ENCODE measurements at regions not wholly inside any gene's neighbourhood (a gene's known extent, or its start where the extent isn't known, plus 50 kb on each side); places are given as distances from the start of the nearest gene placed in this dataset.
"Not testable (repeated sequence)": the region's sequence is repeated elsewhere in the genome, so short reads cannot be mapped to it uniquely, and the experiment has no call there.

- H3K4me1 Mint-ChIP-seq, result peaks cover 28% of the 10 kb centered on the region
- peak; percentile 25 for ATAC-seq
- not testable (repeated sequence) for H3K27me3 Mint-ChIP-seq, H3K4me3 Mint-ChIP-seq, H3K9me3 Mint-ChIP-seq, H3K36me3 Mint-ChIP-seq
- peak overlapping the region; percentile 79 for H3K27ac Mint-ChIP-seq
These were observed 511.5 kb downstream of the TTLL7 start for GRCh38 chr1:83487460-83487859.

- H3K27ac Mint-ChIP-seq, H3K36me3 Mint-ChIP-seq, H3K9me3 Mint-ChIP-seq, H3K4me3 Mint-ChIP-seq, H3K27me3 Mint-ChIP-seq: not testable (repeated sequence)
- ATAC-seq, result peak; percentile 25
- peaks cover 28% of the 10 kb centered on the region for H3K4me1 Mint-ChIP-seq
These were observed 513.5 kb downstream of the TTLL7 start for GRCh38 chr1:83485314-83486019.

GRCh38 chr1:83481284-83481683 is 517.6 kb downstream of the TTLL7 start:
- H3K4me1 Mint-ChIP-seq, result peaks cover 14% of the 10 kb centered on the region
- not testable (repeated sequence) for H3K27me3 Mint-ChIP-seq, H3K36me3 Mint-ChIP-seq, H3K9me3 Mint-ChIP-seq, H3K4me3 Mint-ChIP-seq, H3K27ac Mint-ChIP-seq, ATAC-seq

GRCh38 chr1:83479591-83480239 is 519.2 kb downstream of the TTLL7 start:
- peak; percentile 72 for ATAC-seq
- peak overlapping the region; percentile 61 for H3K27ac Mint-ChIP-seq
- not testable (repeated sequence) for H3K36me3 Mint-ChIP-seq, H3K27me3 Mint-ChIP-seq, H3K9me3 Mint-ChIP-seq, H3K4me3 Mint-ChIP-seq, H3K4me1 Mint-ChIP-seq

GRCh38 chr1:83478127-83478526 is 520.8 kb downstream of the TTLL7 start:
- H3K4me1 Mint-ChIP-seq, result not testable (repeated sequence)

GRCh38 chr1:83476518-83476917 is 522.4 kb downstream of the TTLL7 start:
- H3K4me3 Mint-ChIP-seq, H3K27me3 Mint-ChIP-seq, H3K9me3 Mint-ChIP-seq, H3K4me1 Mint-ChIP-seq, H3K36me3 Mint-ChIP-seq, H3K27ac Mint-ChIP-seq: not testable (repeated sequence)
- ATAC-seq, result peak; percentile 31

More at GRCh38 chr1:83478127-83478526, 520.8 kb downstream of the TTLL7 start:
- H3K27ac Mint-ChIP-seq, H3K9me3 Mint-ChIP-seq, H3K36me3 Mint-ChIP-seq, ATAC-seq, H3K4me3 Mint-ChIP-seq, H3K27me3 Mint-ChIP-seq: not testable (repeated sequence)

- H3K36me3 Mint-ChIP-seq, H3K27me3 Mint-ChIP-seq, H3K4me3 Mint-ChIP-seq, H3K4me1 Mint-ChIP-seq, H3K27ac Mint-ChIP-seq, ATAC-seq, H3K9me3 Mint-ChIP-seq: not testable (repeated sequence)
These were observed 524.0 kb downstream of the TTLL7 start for GRCh38 chr1:83474946-83475345.

- H3K4me1 Mint-ChIP-seq, H3K9me3 Mint-ChIP-seq, H3K4me3 Mint-ChIP-seq, ATAC-seq, H3K27ac Mint-ChIP-seq, H3K27me3 Mint-ChIP-seq, H3K36me3 Mint-ChIP-seq: not testable (repeated sequence)
These were observed 524.9 kb downstream of the TTLL7 start for GRCh38 chr1:83473986-83474385.

GRCh38 chr1:83472066-83472465 is 526.9 kb downstream of the TTLL7 start:
- H3K27me3 Mint-ChIP-seq, ATAC-seq, H3K4me1 Mint-ChIP-seq, H3K36me3 Mint-ChIP-seq, H3K4me3 Mint-ChIP-seq, H3K9me3 Mint-ChIP-seq, H3K27ac Mint-ChIP-seq: not testable (repeated sequence)

GRCh38 chr1:83471272-83471671 is 527.7 kb downstream of the TTLL7 start:
- ATAC-seq, result peak; percentile 77
- H3K9me3 Mint-ChIP-seq, H3K4me1 Mint-ChIP-seq, H3K27ac Mint-ChIP-seq, H3K4me3 Mint-ChIP-seq, H3K27me3 Mint-ChIP-seq, H3K36me3 Mint-ChIP-seq: not testable (repeated sequence)

- H3K27ac Mint-ChIP-seq, H3K9me3 Mint-ChIP-seq, H3K4me3 Mint-ChIP-seq, H3K36me3 Mint-ChIP-seq, H3K27me3 Mint-ChIP-seq, ATAC-seq, H3K4me1 Mint-ChIP-seq: not testable (repeated sequence)
These were observed 530.6 kb downstream of the TTLL7 start for GRCh38 chr1:83468336-83468735.

- H3K9me3 Mint-ChIP-seq, H3K36me3 Mint-ChIP-seq, H3K4me1 Mint-ChIP-seq, H3K27ac Mint-ChIP-seq, H3K4me3 Mint-ChIP-seq, H3K27me3 Mint-ChIP-seq: not testable (repeated sequence)
- ATAC-seq, result peak; percentile 83
These were observed 541.1 kb downstream of the TTLL7 start for GRCh38 chr1:83457735-83458248.

- not testable (repeated sequence) for H3K9me3 Mint-ChIP-seq, H3K36me3 Mint-ChIP-seq, H3K4me1 Mint-ChIP-seq, ATAC-seq, H3K27ac Mint-ChIP-seq, H3K4me3 Mint-ChIP-seq, H3K27me3 Mint-ChIP-seq
These were observed 541.7 kb downstream of the TTLL7 start for GRCh38 chr1:83457281-83457680.

GRCh38 chr1:83455753-83456152 is 543.2 kb downstream of the TTLL7 start:
- not testable (repeated sequence) for H3K36me3 Mint-ChIP-seq, H3K27me3 Mint-ChIP-seq, H3K27ac Mint-ChIP-seq, H3K4me3 Mint-ChIP-seq, H3K9me3 Mint-ChIP-seq, ATAC-seq, H3K4me1 Mint-ChIP-seq

GRCh38 chr1:83445873-83446272 is 553.1 kb downstream of the TTLL7 start:
- H3K27me3 Mint-ChIP-seq, H3K36me3 Mint-ChIP-seq, ATAC-seq, H3K9me3 Mint-ChIP-seq, H3K4me1 Mint-ChIP-seq, H3K4me3 Mint-ChIP-seq, H3K27ac Mint-ChIP-seq: not testable (repeated sequence)

- H3K27me3 Mint-ChIP-seq, H3K4me1 Mint-ChIP-seq, H3K4me3 Mint-ChIP-seq, H3K9me3 Mint-ChIP-seq, ATAC-seq, H3K36me3 Mint-ChIP-seq, H3K27ac Mint-ChIP-seq: not testable (repeated sequence)
These were observed 556.5 kb downstream of the TTLL7 start for GRCh38 chr1:83442412-83442811.
